HG03045 (cell line): ENCODE measurements at regions not wholly inside any gene's neighbourhood (a gene's known extent, or its start where the extent isn't known, plus 50 kb on each side); places are given as distances from the start of the nearest gene placed in this dataset.

Source experiments
- ATAC-seq: cut with Tn5 transposase; IDR thresholded peaks from one replicate; pipeline ENCODE4 v1.9.1; 2021; ENCODE audit warnings: mild to moderate bottlenecking, moderate library complexity; ENCODE audit not compliant: unreplicated experiment

GRCh38 chr2:147231607-147232006 lies 613.2 kb upstream of the ACVR2A start:
- peak; percentile 76 for ATAC-seq

GRCh38 chr2:147231081-147231480 lies 613.7 kb upstream of the ACVR2A start:
- ATAC-seq, result no peak

GRCh38 chr2:147227313-147227712 lies 617.5 kb upstream of the ACVR2A start:
- ATAC-seq, result no peak

- ATAC-seq, result no peak
These were observed 620.8 kb upstream of the ACVR2A start for GRCh38 chr2:147224070-147224469.

- ATAC-seq, result no peak
These were observed 621.2 kb upstream of the ACVR2A start for GRCh38 chr2:147223553-147224060.

- no peak for ATAC-seq
These were observed 621.7 kb upstream of the ACVR2A start for GRCh38 chr2:147223119-147223518.

- ATAC-seq, result no peak
These were observed 622.3 kb upstream of the ACVR2A start for GRCh38 chr2:147222506-147222905.

GRCh38 chr2:147214914-147215313 lies 629.9 kb upstream of the ACVR2A start:
- no peak for ATAC-seq

GRCh38 chr2:147211484-147211883 lies 633.3 kb upstream of the ACVR2A start:
- no peak for ATAC-seq

GRCh38 chr2:147204102-147204501 lies 640.7 kb upstream of the ACVR2A start:
- ATAC-seq, result no peak

GRCh38 chr2:147198651-147199171 lies 646.1 kb upstream of the ACVR2A start:
- ATAC-seq, result no peak

- no peak for ATAC-seq
These were observed 646.9 kb upstream of the ACVR2A start for GRCh38 chr2:147197754-147198483.

- peak; percentile 81 for ATAC-seq
These were observed 662.6 kb upstream of the ACVR2A start for GRCh38 chr2:147182260-147182659.

GRCh38 chr2:147181351-147182029 lies 663.3 kb upstream of the ACVR2A start:
- peak; percentile 65 for ATAC-seq

- no peak for ATAC-seq
These were observed 667.6 kb upstream of the ACVR2A start for GRCh38 chr2:147177071-147177857.

- no peak for ATAC-seq
These were observed 670.0 kb upstream of the ACVR2A start for GRCh38 chr2:147174824-147175254.

GRCh38 chr2:147173798-147174197 lies 671.0 kb upstream of the ACVR2A start:
- peak; percentile 67 for ATAC-seq

- no peak for ATAC-seq
These were observed 671.6 kb upstream of the ACVR2A start for GRCh38 chr2:147173189-147173581.

- ATAC-seq, result no peak
These were observed 672.2 kb upstream of the ACVR2A start for GRCh38 chr2:147172493-147173188.

- ATAC-seq, result no peak
These were observed 672.9 kb upstream of the ACVR2A start for GRCh38 chr2:147171941-147172340.

- no peak for ATAC-seq
These were observed 673.9 kb upstream of the ACVR2A start for GRCh38 chr2:147170932-147171331.
